GM23248 (cell line): ENCODE measurements at regions not wholly inside any gene's neighbourhood (a gene's known extent, or its start where the extent isn't known, plus 50 kb on each side); places are given as distances from the start of the nearest gene placed in this dataset.

Experiments
- EZH2 ChIP-seq: fragments of 200-600 bp; sonication (generic); IDR thresholded peaks from 2 replicates; pipeline ENCODE4 v1.6.1; 2018; ENCODE audit warnings: antibody characterized with exemption, mild to moderate bottlenecking; ENCODE audit not compliant: insufficient read depth, poor library complexity, severe bottlenecking
- EZH2phosphoT487 ChIP-seq: fragments of 200-600 bp; sonication (generic); IDR thresholded peaks from 2 replicates; pipeline ENCODE4 v1.6.1; 2018; ENCODE audit warnings: antibody characterized with exemption, moderate library complexity, mild to moderate bottlenecking, low read depth; ENCODE audit not compliant: insufficient read depth

DNA sequence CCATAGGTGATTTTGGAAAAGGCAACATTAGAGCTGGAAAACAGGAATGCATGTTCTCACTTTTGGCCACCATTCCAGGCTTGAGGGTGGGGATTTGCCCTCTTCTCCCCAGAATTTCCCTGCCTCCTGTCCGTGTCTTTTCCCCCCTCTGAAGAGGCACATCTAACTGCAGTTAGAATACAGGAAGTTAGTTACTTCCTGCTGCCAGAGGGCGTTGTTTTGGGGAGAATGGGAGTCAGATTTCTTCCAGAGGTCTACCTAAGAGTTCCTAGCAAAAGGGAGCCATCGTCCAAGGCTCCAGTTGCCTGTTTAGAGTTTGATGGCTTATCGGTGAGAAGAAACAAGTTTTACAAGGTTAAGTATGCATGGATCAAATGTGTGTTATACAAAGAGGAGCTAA is 112.8 kb upstream of the IGF1 start:
- TF ChIP-seq EZH2phosphoT487 (no peak), EZH2 (no peak)
